HFFc6 (cell line): ENCODE measurements at regions not wholly inside any gene's neighbourhood (a gene's known extent, or its start where the extent isn't known, plus 50 kb on each side); places are given as distances from the start of the nearest gene placed in this dataset.

Experiments
- DNase-seq: peaks from one replicate; pipeline ENCODE4 v3.0.0-alpha.2; 2018
- H3K27ac Mint-ChIP-seq: 2 replicates; pipeline ENCODE4 v1.8.0; 2020; ENCODE audit warnings: mild to moderate bottlenecking, mixed read lengths
- H3K27me3 Mint-ChIP-seq: 2 replicates; pipeline ENCODE4 v1.8.0; 2021; ENCODE audit warnings: mild to moderate bottlenecking, moderate library complexity, mixed read lengths; ENCODE audit not compliant: insufficient read depth
- H3K36me3 Mint-ChIP-seq: 2 replicates; pipeline ENCODE4 v1.8.0; 2021; ENCODE audit warnings: low read depth, mixed read lengths
- H3K4me1 Mint-ChIP-seq: 2 replicates; pipeline ENCODE4 v1.8.0; 2020; ENCODE audit warnings: low read depth, mixed read lengths
- H3K4me3 Mint-ChIP-seq: 2 replicates; pipeline ENCODE4 v1.8.0; 2020; ENCODE audit warnings: mild to moderate bottlenecking, moderate library complexity, mixed read lengths
- H3K9me3 Mint-ChIP-seq: 2 replicates; pipeline ENCODE4 v1.8.0; 2020; ENCODE audit warnings: mild to moderate bottlenecking, mixed read lengths
- CTCF ChIP-seq: fragments of 200-600 bp; sonication (generic); IDR thresholded peaks from 2 replicates; pipeline ENCODE4 v1.5.0; 2021; ENCODE audit warnings: antibody characterized with exemption, mild to moderate bottlenecking

- Mint-ChIP-seq H3K27ac (no peak overlapping the region), H3K9me3 (peaks cover 88% of the 10 kb centered on the region)
Observed at GRCh38 chr12:130216031-130216430, 53.8 kb downstream of the FZD10 start.

GRCh38 chr12:130218682-130219081, 56.4 kb downstream of the FZD10 start:
- peaks cover 2% of the 10 kb centered on the region for H3K27me3 Mint-ChIP-seq
- H3K4me3 Mint-ChIP-seq, result no peak overlapping the region
- H3K27ac Mint-ChIP-seq, result no peak overlapping the region

More at GRCh38 chr12:130216031-130216430, 53.8 kb downstream of the FZD10 start:
- no peak for DNase-seq
- H3K4me1 Mint-ChIP-seq, result no peaks in the 10 kb centered on the region
- peaks cover 22% of the 10 kb centered on the region for H3K36me3 Mint-ChIP-seq
- no peak overlapping the region for H3K4me3 Mint-ChIP-seq
- TF ChIP-seq CTCF, result no peak
- H3K27me3 Mint-ChIP-seq, result peaks cover 2% of the 10 kb centered on the region; the same call in 1 of the 2 replicates

GRCh38 chr12:130219929-130220705, 57.9 kb downstream of the FZD10 start:
- H3K4me3 Mint-ChIP-seq, result no peak overlapping the region
- H3K9me3 Mint-ChIP-seq, result peaks cover 59% of the 10 kb centered on the region
- H3K4me1 Mint-ChIP-seq, result no peaks in the 10 kb centered on the region
- TF ChIP-seq CTCF, result no peak
- H3K27ac Mint-ChIP-seq, result no peak overlapping the region
- H3K27me3 Mint-ChIP-seq, result peaks cover 2% of the 10 kb centered on the region
- peaks cover 22% of the 10 kb centered on the region for H3K36me3 Mint-ChIP-seq
- DNase-seq, result no peak

More at GRCh38 chr12:130218682-130219081, 56.4 kb downstream of the FZD10 start:
- Mint-ChIP-seq H3K36me3 (peaks cover 22% of the 10 kb centered on the region), H3K4me1 (no peaks in the 10 kb centered on the region), H3K9me3 (peaks cover 74% of the 10 kb centered on the region)
- no peak for TF ChIP-seq CTCF
- no peak for DNase-seq

GRCh38 chr12:130220706-130221100, 58.4 kb downstream of the FZD10 start:
- H3K36me3 Mint-ChIP-seq, result peaks cover 20% of the 10 kb centered on the region
- H3K4me1 Mint-ChIP-seq, result no peaks in the 10 kb centered on the region
- H3K4me3 Mint-ChIP-seq, result no peak overlapping the region
- no peak overlapping the region for H3K27ac Mint-ChIP-seq
- H3K9me3 Mint-ChIP-seq, result peaks cover 54% of the 10 kb centered on the region
- no peak for DNase-seq
- no peak for TF ChIP-seq CTCF
- H3K27me3 Mint-ChIP-seq, result peaks cover 2% of the 10 kb centered on the region

- DNase-seq, result no peak
- TF ChIP-seq CTCF, result no peak
- Mint-ChIP-seq H3K9me3 (peaks cover 53% of the 10 kb centered on the region), H3K27me3 (peaks cover 2% of the 10 kb centered on the region), H3K4me3 (no peak overlapping the region), H3K36me3 (peaks cover 8% of the 10 kb centered on the region), H3K27ac (no peak overlapping the region), H3K4me1 (no peaks in the 10 kb centered on the region)
Observed at GRCh38 chr12:130222519-130223218, 60.4 kb downstream of the FZD10 start.
